Naive B cell (primary cell): ENCODE measurements at regions not wholly inside any gene's neighbourhood (a gene's known extent, or its start where the extent isn't known, plus 50 kb on each side); places are given as distances from the start of the nearest gene placed in this dataset.

Source experiments
- ATAC-seq, 2 donors: fragments of 150-1000 bp; cut with Tn5 transposase; 2 replicates each; pipeline ENCODE4 v1.10.0; 2021; ENCODE audit warnings: low read depth in 2 of 2, mild to moderate bottlenecking in 2 of 2, moderate library complexity in 2 of 2
- DNase-seq: peaks from one replicate; pipeline ENCODE4 v3.0.0; 2022
- H3K27ac Mint-ChIP-seq, 6 donors: one replicate each; pipeline ENCODE4 v1.8.0; 2020 to 2022; ENCODE audit warnings: mild to moderate bottlenecking in 6 of 6, mixed read lengths in 6 of 6, moderate library complexity in 5 of 6, inconsistent platforms in 2 of 6
- H3K27me3 Mint-ChIP-seq, 3 donors: one replicate each; pipeline ENCODE4 v1.8.0; 2021 to 2022; ENCODE audit warnings: mixed read lengths in 3 of 3, mild to moderate bottlenecking in 1 of 3
- H3K36me3 Mint-ChIP-seq, 2 donors: one replicate each; pipeline ENCODE4 v1.8.0; 2020 to 2022; ENCODE audit warnings: mixed read lengths in 2 of 2, inconsistent platforms in 1 of 2, mild to moderate bottlenecking in 1 of 2
- H3K4me1 Mint-ChIP-seq, 3 donors: one replicate each; pipeline ENCODE4 v1.8.0; 2020 to 2022; ENCODE audit warnings: mixed read lengths in 3 of 3, inconsistent platforms in 1 of 3, mild to moderate bottlenecking in 1 of 3, moderate library complexity in 1 of 3
- H3K4me3 Mint-ChIP-seq, 8 donors: one replicate each; pipeline ENCODE4 v1.8.0; 2020 to 2022; ENCODE audit warnings: mild to moderate bottlenecking in 8 of 8, mixed read lengths in 8 of 8, moderate library complexity in 8 of 8, inconsistent platforms in 2 of 8
- H3K9me3 Mint-ChIP-seq, 7 donors: one replicate each; pipeline ENCODE4 v1.8.0; 2020 to 2022; ENCODE audit warnings: mixed read lengths in 7 of 7, mild to moderate bottlenecking in 5 of 7, inconsistent platforms in 2 of 7, moderate library complexity in 1 of 7

DNA sequence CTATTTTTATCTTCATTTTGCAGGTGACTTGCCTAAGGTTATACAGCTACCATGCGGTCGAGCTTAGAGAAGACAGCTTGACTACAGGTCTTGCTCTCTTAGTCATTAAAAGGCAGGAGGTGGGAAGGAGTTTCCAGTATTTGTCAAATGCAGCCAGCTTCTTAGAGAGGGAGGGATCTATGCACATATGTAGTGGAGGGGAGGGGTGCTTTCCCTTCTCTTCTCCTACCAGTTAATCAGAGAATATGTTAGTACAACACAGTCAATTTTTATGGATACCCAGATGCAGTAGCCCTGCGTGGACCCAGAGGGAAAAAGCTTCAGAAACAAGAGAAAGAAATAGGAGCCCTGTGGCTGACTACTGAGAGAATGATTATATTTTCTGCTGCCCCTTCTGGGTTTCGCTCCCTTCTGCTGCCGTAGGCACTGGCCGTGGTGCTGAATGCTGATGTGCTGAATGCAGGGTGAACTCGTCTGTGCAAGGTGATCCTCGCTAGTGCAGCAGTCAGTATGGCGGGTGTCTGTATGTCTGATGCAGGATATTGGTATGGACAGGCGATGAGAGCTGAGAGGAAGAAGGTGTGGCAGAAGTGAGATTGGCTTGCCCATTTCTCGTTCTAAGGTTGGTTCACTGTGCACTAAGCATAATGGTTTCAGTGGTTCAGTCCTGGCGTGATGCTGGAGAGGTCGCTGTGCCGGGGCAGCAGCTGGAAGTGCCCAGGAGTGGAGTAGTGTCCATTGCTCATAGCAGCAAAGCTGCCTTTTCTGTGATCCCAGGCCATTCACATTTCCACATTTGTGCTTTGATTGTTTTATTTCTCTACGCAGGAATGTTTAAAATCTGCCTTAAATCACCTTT lies 189.2 kb upstream of the PODXL start:
- Mint-ChIP-seq H3K36me3 (no peaks in the 10 kb centered on the region), H3K4me1 (no peaks in the 10 kb centered on the region), H3K9me3 (peaks cover 0 to 5% (median 0%) of the 10 kb centered on the region in 7 donors), H3K27me3 (peaks cover 12 to 27% (median 18%) of the 10 kb centered on the region in 3 donors), H3K27ac (no peak overlapping the region), H3K4me3 (no peak overlapping the region)
- ATAC-seq (no peak), DNase-seq (no peak)

GRCh38 chr7:131741446-131741845 lies 185.0 kb upstream of the PODXL start:
- no peaks in the 10 kb centered on the region for H3K4me1 Mint-ChIP-seq
- H3K9me3 Mint-ChIP-seq: peaks cover 0 to 5% (median 0%) of the 10 kb centered on the region in 7 donors
- no peak overlapping the region for H3K4me3 Mint-ChIP-seq
- peaks cover 13 to 31% (median 24%) of the 10 kb centered on the region in 3 donors for H3K27me3 Mint-ChIP-seq
- no peaks in the 10 kb centered on the region for H3K36me3 Mint-ChIP-seq
- ATAC-seq (no peak), DNase-seq (no peak)
- no peak overlapping the region for H3K27ac Mint-ChIP-seq

- Mint-ChIP-seq H3K27me3 (peaks cover 11 to 25% (median 24%) of the 10 kb centered on the region in 3 donors), H3K4me3 (no peak overlapping the region), H3K4me1 (no peaks in the 10 kb centered on the region), H3K27ac (no peak overlapping the region), H3K36me3 (no peaks in the 10 kb centered on the region), H3K9me3 (peaks cover 0 to 8% (median 1%) of the 10 kb centered on the region in 7 donors)
- DNase-seq: no peak
- ATAC-seq: no peak
Measured at GRCh38 chr7:131737746-131738465, 181.5 kb upstream of the PODXL start.

GRCh38 chr7:131735101-131735500 lies 178.7 kb upstream of the PODXL start:
- Mint-ChIP-seq H3K27ac (no peak overlapping the region), H3K9me3 (peaks cover 0 to 14% (median 2%) of the 10 kb centered on the region in 7 donors), H3K36me3 (peaks cover 0 to 11% of the 10 kb centered on the region in 2 donors), H3K4me3 (no peak overlapping the region), H3K27me3 (peaks cover 21 to 26% (median 24%) of the 10 kb centered on the region in 3 donors), H3K4me1 (no peaks in the 10 kb centered on the region)
- ATAC-seq: no peak
- DNase-seq: no peak

DNA sequence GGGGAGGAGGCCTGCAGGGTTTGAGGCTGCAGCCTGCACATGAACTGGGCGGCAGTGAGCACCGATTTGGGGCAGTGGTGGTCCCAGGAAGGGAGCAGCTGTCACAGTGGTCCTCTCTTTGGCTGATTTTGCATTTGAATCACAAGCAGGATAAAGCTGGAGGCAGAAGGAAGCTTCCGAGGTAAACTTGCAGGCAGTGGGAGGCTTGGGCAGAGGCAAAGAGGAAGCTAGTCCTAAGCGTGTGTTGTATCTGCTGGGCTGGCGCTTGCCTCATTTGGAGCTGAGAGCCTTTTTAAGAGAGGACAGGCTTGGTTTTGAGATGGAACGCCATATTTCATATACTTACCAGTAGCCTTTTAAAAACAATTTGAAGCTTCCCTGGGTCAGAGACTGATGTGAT lies 177.2 kb upstream of the PODXL start:
- H3K4me1 Mint-ChIP-seq: no peaks in the 10 kb centered on the region

GRCh38 chr7:131727189-131727588 lies 170.8 kb upstream of the PODXL start:
- no peak overlapping the region for H3K4me3 Mint-ChIP-seq
- peaks cover 17 to 26% (median 23%) of the 10 kb centered on the region in 3 donors for H3K27me3 Mint-ChIP-seq
- H3K36me3 Mint-ChIP-seq: peaks cover 0 to 16% of the 10 kb centered on the region in 2 donors
- DNase-seq: no peak
- peaks cover 6 to 24% (median 9%) of the 10 kb centered on the region in 7 donors for H3K9me3 Mint-ChIP-seq
- no peaks in the 10 kb centered on the region for H3K4me1 Mint-ChIP-seq
- ATAC-seq: no peak
- no peak overlapping the region for H3K27ac Mint-ChIP-seq

More for the DNA sequence above, 177.2 kb upstream of the PODXL start:
- no peak for DNase-seq
- Mint-ChIP-seq H3K27me3 (peaks cover 21 to 28% (median 26%) of the 10 kb centered on the region in 3 donors), H3K36me3 (peaks cover 0 to 17% of the 10 kb centered on the region in 2 donors), H3K4me3 (no peak overlapping the region), H3K27ac (no peak overlapping the region), H3K9me3 (peaks cover 4 to 24% (median 8%) of the 10 kb centered on the region in 7 donors)
- ATAC-seq: no peak

- Mint-ChIP-seq H3K9me3 (peaks cover 6 to 19% (median 8%) of the 10 kb centered on the region in 7 donors), H3K36me3 (peaks cover 0 to 11% of the 10 kb centered on the region in 2 donors), H3K27ac (no peak overlapping the region), H3K4me3 (no peak overlapping the region), H3K4me1 (no peaks in the 10 kb centered on the region), H3K27me3 (peaks cover 12 to 23% (median 20%) of the 10 kb centered on the region in 3 donors)
- DNase-seq (no peak), ATAC-seq (no peak)
Measured at GRCh38 chr7:131726686-131727085, 170.3 kb upstream of the PODXL start.

DNA sequence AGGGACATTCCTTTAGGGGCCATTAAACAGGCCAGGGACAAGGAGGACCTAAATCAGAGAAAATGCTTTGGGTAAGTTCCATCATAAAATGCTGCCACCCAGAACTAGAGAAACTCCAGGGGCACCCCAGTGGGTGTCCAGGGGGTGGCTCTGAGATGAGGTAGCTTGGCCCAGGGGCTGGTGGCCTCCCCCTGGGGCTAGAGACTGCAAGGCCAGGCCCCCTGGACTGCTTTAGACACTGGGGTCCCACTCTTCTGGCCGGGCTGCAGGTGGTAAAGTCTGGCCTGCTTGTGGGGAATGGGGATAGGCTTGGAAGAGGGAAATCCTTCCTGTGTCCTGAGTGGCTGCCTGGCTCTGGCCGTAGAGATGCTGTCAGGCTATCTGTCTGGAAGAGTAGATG lies 169.6 kb upstream of the PODXL start:
- Mint-ChIP-seq H3K36me3 (peaks cover 0 to 11% of the 10 kb centered on the region in 2 donors), H3K4me3 (no peak overlapping the region), H3K27me3 (peaks cover 11 to 27% (median 18%) of the 10 kb centered on the region in 3 donors), H3K27ac (no peak overlapping the region), H3K9me3 (peaks cover 6 to 16% (median 8%) of the 10 kb centered on the region in 7 donors), H3K4me1 (no peaks in the 10 kb centered on the region)
- ATAC-seq (no peak), DNase-seq (no peak)

- H3K4me3 Mint-ChIP-seq: no peak overlapping the region
- peaks cover 11 to 30% (median 23%) of the 10 kb centered on the region in 3 donors for H3K27me3 Mint-ChIP-seq
- H3K4me1 Mint-ChIP-seq: no peaks in the 10 kb centered on the region
- peaks cover 6 to 15% (median 11%) of the 10 kb centered on the region in 7 donors for H3K9me3 Mint-ChIP-seq
- peaks cover 0 to 11% of the 10 kb centered on the region in 2 donors for H3K36me3 Mint-ChIP-seq
- H3K27ac Mint-ChIP-seq: no peak overlapping the region
- DNase-seq (no peak), ATAC-seq (no peak)
Measured at GRCh38 chr7:131724776-131725345, 168.4 kb upstream of the PODXL start.

GRCh38 chr7:131723926-131724325 lies 167.5 kb upstream of the PODXL start:
- H3K36me3 Mint-ChIP-seq: peaks cover 0 to 8% of the 10 kb centered on the region in 2 donors
- H3K27me3 Mint-ChIP-seq: peaks cover 14 to 34% (median 32%) of the 10 kb centered on the region in 3 donors
- no peaks in the 10 kb centered on the region for H3K4me1 Mint-ChIP-seq
- no peak for DNase-seq
- no peak overlapping the region for H3K4me3 Mint-ChIP-seq
- peaks cover 4 to 13% (median 10%) of the 10 kb centered on the region in 7 donors for H3K9me3 Mint-ChIP-seq
- no peak for ATAC-seq
- no peak overlapping the region for H3K27ac Mint-ChIP-seq

DNA sequence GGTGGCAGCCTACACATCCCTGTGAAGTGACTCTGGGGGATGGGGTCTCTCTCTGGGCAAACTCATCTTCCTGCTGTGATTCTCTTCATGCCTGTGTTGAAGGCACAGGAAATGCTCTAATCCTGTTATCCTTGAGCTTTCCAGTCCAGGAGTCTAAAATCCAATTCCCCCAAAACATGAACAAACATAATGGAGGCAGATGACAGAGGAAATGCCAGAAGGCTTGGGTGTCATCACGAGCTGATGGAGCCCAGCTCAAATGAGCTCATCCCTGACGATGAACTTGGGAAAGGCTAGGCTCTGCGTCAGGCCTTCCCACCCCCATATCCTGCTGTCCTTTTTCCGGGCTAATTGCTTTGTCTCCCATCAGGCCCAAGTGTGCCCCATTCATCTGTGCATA lies 165.9 kb upstream of the PODXL start:
- Mint-ChIP-seq H3K4me1 (no peaks in the 10 kb centered on the region), H3K36me3 (no peaks in the 10 kb centered on the region), H3K27me3 (peaks cover 16 to 35% (median 34%) of the 10 kb centered on the region in 3 donors), H3K4me3 (no peak overlapping the region), H3K27ac (no peak overlapping the region), H3K9me3 (peaks cover 0 to 7% (median 2%) of the 10 kb centered on the region in 7 donors)
- no peak for ATAC-seq
- no peak for DNase-seq

DNA sequence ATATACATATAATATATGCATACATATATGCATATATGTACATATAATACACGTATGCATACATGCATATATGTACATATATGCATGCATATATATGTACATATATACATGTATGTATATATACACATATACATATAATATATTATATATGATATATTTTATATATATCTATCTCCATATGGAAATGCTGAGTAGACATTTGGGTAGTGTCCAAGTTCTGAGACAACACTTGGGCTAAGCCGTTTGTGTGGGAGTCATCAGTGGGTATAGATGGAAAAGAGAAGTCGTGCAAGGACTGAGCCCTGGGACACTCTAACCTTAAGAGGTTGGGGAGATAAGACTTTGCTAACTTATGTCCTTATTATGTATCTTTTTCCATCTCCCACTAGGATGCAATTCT lies 165.2 kb upstream of the PODXL start:
- Mint-ChIP-seq H3K36me3 (no peaks in the 10 kb centered on the region), H3K27me3 (peaks cover 16 to 35% (median 34%) of the 10 kb centered on the region in 3 donors), H3K4me1 (no peaks in the 10 kb centered on the region), H3K27ac (no peak overlapping the region), H3K4me3 (no peak overlapping the region), H3K9me3 (peaks cover 0 to 7% (median 2%) of the 10 kb centered on the region in 7 donors)
- ATAC-seq (no peak), DNase-seq (no peak)

DNA sequence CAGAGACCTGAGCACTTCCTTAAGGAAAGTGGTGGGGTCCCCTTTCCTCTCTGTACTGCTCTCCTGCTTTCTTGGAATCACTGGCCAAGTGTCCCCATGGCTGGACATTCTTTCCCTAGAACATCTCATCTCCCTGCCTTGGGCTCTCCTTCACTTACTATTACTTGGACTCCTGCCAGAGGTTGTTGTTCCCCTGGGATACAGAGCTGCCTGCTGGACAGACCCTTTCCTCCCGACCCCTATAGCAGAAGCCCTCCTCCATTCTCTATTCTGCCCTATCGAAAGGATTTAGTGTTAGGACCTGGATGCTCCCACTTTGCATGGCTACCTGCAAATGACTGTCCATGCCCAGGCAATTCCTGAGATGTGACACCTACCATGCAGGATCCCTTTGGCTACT lies 164.3 kb upstream of the PODXL start:
- Mint-ChIP-seq H3K4me1 (no peaks in the 10 kb centered on the region), H3K9me3 (peaks cover 0 to 7% (median 2%) of the 10 kb centered on the region in 7 donors), H3K36me3 (no peaks in the 10 kb centered on the region), H3K4me3 (no peak overlapping the region), H3K27me3 (peaks cover 13 to 35% (median 34%) of the 10 kb centered on the region in 3 donors), H3K27ac (no peak overlapping the region)
- ATAC-seq (no peak), DNase-seq (no peak)
